LNCAP (cell line): ENCODE measurements at regions not wholly inside any gene's neighbourhood (a gene's known extent, or its start where the extent isn't known, plus 50 kb on each side); places are given as distances from the start of the nearest gene placed in this dataset.

Experiments used
- TF ChIP-seq, protein P1 (sequence below): fragments of 450-650 bp; IDR thresholded peaks from 2 replicates; pipeline ENCODE4 v1.5.1; 2017; ENCODE audit warnings: mild to moderate bottlenecking

- TF ChIP-seq, protein P1, sequence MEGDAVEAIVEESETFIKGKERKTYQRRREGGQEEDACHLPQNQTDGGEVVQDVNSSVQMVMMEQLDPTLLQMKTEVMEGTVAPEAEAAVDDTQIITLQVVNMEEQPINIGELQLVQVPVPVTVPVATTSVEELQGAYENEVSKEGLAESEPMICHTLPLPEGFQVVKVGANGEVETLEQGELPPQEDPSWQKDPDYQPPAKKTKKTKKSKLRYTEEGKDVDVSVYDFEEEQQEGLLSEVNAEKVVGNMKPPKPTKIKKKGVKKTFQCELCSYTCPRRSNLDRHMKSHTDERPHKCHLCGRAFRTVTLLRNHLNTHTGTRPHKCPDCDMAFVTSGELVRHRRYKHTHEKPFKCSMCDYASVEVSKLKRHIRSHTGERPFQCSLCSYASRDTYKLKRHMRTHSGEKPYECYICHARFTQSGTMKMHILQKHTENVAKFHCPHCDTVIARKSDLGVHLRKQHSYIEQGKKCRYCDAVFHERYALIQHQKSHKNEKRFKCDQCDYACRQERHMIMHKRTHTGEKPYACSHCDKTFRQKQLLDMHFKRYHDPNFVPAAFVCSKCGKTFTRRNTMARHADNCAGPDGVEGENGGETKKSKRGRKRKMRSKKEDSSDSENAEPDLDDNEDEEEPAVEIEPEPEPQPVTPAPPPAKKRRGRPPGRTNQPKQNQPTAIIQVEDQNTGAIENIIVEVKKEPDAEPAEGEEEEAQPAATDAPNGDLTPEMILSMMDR: no peak
Measured at GRCh38 chr4:171340258-171340657, 472.9 kb upstream of the GALNTL6 start.

DNA sequence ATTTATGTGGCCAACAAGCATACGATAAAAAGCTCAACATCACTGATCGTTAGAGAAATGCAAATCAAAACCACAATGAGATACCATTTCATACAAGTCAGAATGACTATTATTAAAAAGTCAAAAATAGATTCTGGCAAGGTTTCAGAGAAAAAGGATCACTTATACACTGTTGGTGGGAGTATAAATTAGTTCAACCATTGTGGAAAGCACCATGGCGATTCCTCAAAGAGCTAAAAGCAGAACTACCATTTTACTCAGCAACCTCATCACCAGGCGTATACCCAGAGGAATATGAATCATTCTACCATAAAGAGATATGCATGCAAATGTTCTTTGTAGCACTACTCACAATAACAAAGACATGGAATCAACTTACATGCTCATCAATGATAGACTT is 478.7 kb upstream of the GALNTL6 start:
- TF ChIP-seq, protein P1: no peak

DNA sequence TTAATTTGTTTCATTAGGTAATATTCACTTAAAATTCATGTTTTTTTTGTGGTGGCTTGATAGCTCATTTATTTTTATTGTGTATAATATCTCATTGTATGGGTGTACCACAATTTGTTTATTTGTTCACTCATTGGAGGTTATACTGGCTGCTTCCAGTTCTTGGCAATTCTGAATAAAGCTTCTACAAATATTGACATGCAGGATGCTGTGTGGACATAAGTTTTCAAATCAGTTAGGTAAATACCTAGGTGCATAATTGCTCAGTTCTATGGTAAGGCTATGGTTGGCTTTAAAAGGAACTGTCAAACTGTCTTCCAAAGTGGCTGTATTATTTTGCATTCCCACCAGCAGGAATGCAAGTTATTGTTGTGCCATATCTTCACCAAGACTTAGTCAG is 504.5 kb upstream of the GALNTL6 start:
- TF ChIP-seq, protein P1: no peak

GRCh38 chr4:171288816-171289432 is 524.3 kb upstream of the GALNTL6 start:
- TF ChIP-seq, protein P1: no peak

GRCh38 chr4:171281359-171281758 is 531.8 kb upstream of the GALNTL6 start:
- TF ChIP-seq, protein P1: no peak

DNA sequence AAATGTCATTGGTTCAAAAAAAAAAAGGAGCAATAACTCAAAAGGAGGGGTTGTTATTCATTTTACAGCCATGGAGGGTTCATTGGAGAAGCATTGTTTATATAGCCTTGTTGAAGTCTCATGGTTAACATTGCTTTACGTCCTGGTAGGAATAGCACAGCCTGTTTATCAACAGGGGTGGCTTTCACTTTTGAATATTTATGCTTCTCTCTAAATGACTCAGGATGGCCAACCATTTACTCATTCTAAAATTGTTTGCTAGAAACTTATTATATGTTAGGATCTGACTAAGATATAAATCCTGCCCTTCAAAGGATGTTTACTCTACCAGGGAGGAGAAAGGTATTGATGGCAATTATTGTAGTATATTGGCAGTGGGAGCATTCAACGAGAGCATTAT is 534.1 kb upstream of the GALNTL6 start:
- TF ChIP-seq, protein P1: no peak

DNA sequence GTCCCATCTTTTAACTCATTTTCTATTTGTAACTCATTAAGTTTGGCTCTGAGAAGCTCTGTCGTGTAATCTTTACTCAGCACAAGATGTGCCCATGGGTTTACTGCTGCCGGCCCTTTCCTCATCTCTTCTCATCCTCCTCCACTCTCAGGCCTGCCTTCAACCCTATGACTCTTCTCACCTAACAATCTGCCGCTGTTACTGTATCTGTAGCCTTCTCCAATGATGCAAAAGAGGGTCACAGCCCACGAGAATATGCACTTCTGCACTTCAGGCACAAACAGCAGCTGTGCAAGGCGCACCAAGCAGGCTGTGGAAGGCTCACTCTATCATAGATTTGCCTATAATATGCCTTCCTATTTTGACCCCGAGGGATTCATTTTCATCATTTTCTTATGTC is 546.5 kb upstream of the GALNTL6 start:
- TF ChIP-seq, protein P1: no peak

- TF ChIP-seq, protein P1: no peak
Measured at GRCh38 chr4:171265190-171265818, 547.9 kb upstream of the GALNTL6 start.
